Adrenal gland (tissue), 9 donors: ENCODE measurements at regions not wholly inside any gene's neighbourhood (a gene's known extent, or its start where the extent isn't known, plus 50 kb on each side); places are given as distances from the start of the nearest gene placed in this dataset.

Experiments used
- DNase-seq, 7 donors: peaks; one replicate each; pipeline ENCODE4 v3.0.0-alpha.2; 2019 to 2020
- H3K27ac ChIP-seq, 5 donors: fragments of 200-600 bp; sonication (generic) in 4 of 5; 1 replicate in 3 of 5; 2 replicates in 2 of 5; pipeline versions ENCODE4 v1.5.1 to v1.8.0; 2016 to 2020; ENCODE audit warnings: mild to moderate bottlenecking in 1 of 5
- H3K27me3 ChIP-seq: fragments of 200-600 bp; 2 replicates; pipeline ENCODE4 v1.8.0; 2021
- H3K36me3 ChIP-seq, 2 donors: fragments of 200-600 bp; replicated peaks in 1 of 2; 1 replicate in 1 of 2; 2 replicates in 1 of 2; pipeline versions ENCODE4 v1.5.1 to v1.8.0; 2018 to 2022
- H3K4me1 ChIP-seq, 2 donors: fragments of 200-600 bp; replicated peaks in 1 of 2; 1 replicate in 1 of 2; 2 replicates in 1 of 2; pipeline versions ENCODE4 v1.5.1 to v1.8.0; 2018 to 2021
- H3K4me3 ChIP-seq, 4 donors: fragments of 200-600 bp; sonication (generic) in 3 of 4; one replicate each; pipeline ENCODE4 v1.5.1; 2016 to 2018
- H3K9me3 ChIP-seq, 3 donors: fragments of 200-600 bp; sonication (generic) in 1 of 3; replicated peaks in 1 of 3; 1 replicate in 2 of 3; 2 replicates in 1 of 3; pipeline versions ENCODE4 v1.5.1 to v1.8.0; 2016 to 2021
- CTCF ChIP-seq, 6 experiments: fragments of 450-650 bp in 4 of 6; fragments of 200-600 bp in 2 of 6; sonication (generic) in 1 of 6; IDR thresholded peaks; 1 replicate in 5 of 6; 2 replicates in 1 of 6; pipeline versions ENCODE4 v1.5.1 to v1.8.0; 2016 to 2021; ENCODE audit warnings: antibody characterized with exemption in 6 of 6, mild to moderate bottlenecking in 2 of 6, moderate library complexity in 1 of 6
- POLR2A ChIP-seq, 2 donors: fragments of 450-650 bp; IDR thresholded peaks; one replicate each; pipeline ENCODE4 v1.6.1; 2017; ENCODE audit warnings: antibody characterized with exemption in 2 of 2, mild to moderate bottlenecking in 2 of 2, moderate library complexity in 1 of 2
- WGBS, 4 donors: extraction: QIAGEN DNeasy Blood & Tissue Kit in 2 of 4; methylation state at CpG; one replicate each; pipeline versions ENCODE4 v1.1.5 to v1.1.7; 2013 to 2017; 5-methylcytosine and 5-hydroxymethylcytosine counted together
- intact Hi-C, 2 donors: fragments of 100-400 bp; cut with DNase I; formaldehyde crosslinking; loops; one replicate each; pipeline versions ENCODE4 v1.14.1 to v1.15.0; 2022 to 2023
- small RNA-seq, 2 donors: library from RNA; depleted of rRNA; stranded (forward); fragments of <200 nt; gene quantifications; one replicate each; pipeline ENCODE3, GENCODE V24; 2016
- donor health status: healthy with polysubstance abuse.
- donor health status: Bipolar disorder and iron deficiency.
- donor health status: DM: yes; HTN: yes; CAD: no.
- donor health status: DM: no; HTN: no; CAD: no.
- donor health status: DM: no; HTN: no; CAD: no.

GRCh38 chr12:104815935-104816334 lies 142.2 kb downstream of the SLC41A2 start:
- TF ChIP-seq POLR2A (IDR thresholded peaks at IDR 0.05) (no peak), CTCF (IDR thresholded peaks at IDR 0.05) (no peak)
- Histone ChIP-seq H3K27me3 (no peaks in the 10 kb centered on the region), H3K9me3 (no peaks in the 10 kb centered on the region), H3K36me3 (no peaks in the 10 kb centered on the region), H3K4me3 (no peak overlapping the region), H3K4me1 (no peaks in the 10 kb centered on the region), H3K27ac (no peak overlapping the region)
- intact Hi-C loops, result no loop called here
- WGBS, 4 donors, result 85 to 89% (median 88%) methylated on average over 5 of the region's 5 CpGs
- DNase-seq, result no peak

GRCh38 chr12:104814944-104815343 lies 143.1 kb downstream of the SLC41A2 start:
- TF ChIP-seq CTCF (IDR thresholded peaks at IDR 0.05), result no peak
- TF ChIP-seq POLR2A (IDR thresholded peaks at IDR 0.05), result no peak
- H3K9me3 ChIP-seq, result no peaks in the 10 kb centered on the region
- no peaks in the 10 kb centered on the region for H3K4me1 ChIP-seq
- 63 to 81% (median 71%) methylated on average over 3 of the region's 3 CpGs for WGBS, 4 donors
- no peak overlapping the region for H3K4me3 ChIP-seq
- intact Hi-C loops, result no loop called here
- no peak overlapping the region for H3K27ac ChIP-seq
- no peaks in the 10 kb centered on the region for H3K27me3 ChIP-seq
- H3K36me3 ChIP-seq, result no peaks in the 10 kb centered on the region
- DNase-seq, result no peak

Small RNA genes lying in the stretch of these regions (small RNA-seq; reads per million reads assigned to genes)
- gene RF00019, result 0 reads per million in 2 donors
